Parathyroid adenoma (tissue), 2 donors: ENCODE measurements at regions not wholly inside any gene's neighbourhood (a gene's known extent, or its start where the extent isn't known, plus 50 kb on each side); places are given as distances from the start of the nearest gene placed in this dataset.

Source experiments
- H2AFZ ChIP-seq: fragments of 300-600 bp; sonication (generic); one replicate; pipeline ENCODE4 v1.7.0; 2017; ENCODE audit warnings: antibody characterized with exemption, mild to moderate bottlenecking
- H3K27ac ChIP-seq: fragments of 300-600 bp; sonication (generic); one replicate; pipeline ENCODE4 v1.7.0; 2017
- H3K27me3 ChIP-seq: fragments of 300-600 bp; sonication (generic); one replicate; pipeline ENCODE4 v1.7.0; 2017; ENCODE audit warnings: low read length; ENCODE audit not compliant: control insufficient read depth, insufficient read depth
- H3K36me3 ChIP-seq: fragments of 300-600 bp; sonication (generic); one replicate; pipeline ENCODE4 v1.7.0; 2017; ENCODE audit warnings: low read length; ENCODE audit not compliant: control insufficient read depth, insufficient read depth
- H3K4me1 ChIP-seq: fragments of 300-600 bp; sonication (generic); one replicate; pipeline ENCODE4 v1.7.0; 2017; ENCODE audit warnings: control low read depth
- H3K4me2 ChIP-seq: fragments of 300-600 bp; sonication (generic); one replicate; pipeline ENCODE4 v1.7.0; 2017; ENCODE audit warnings: low read length
- H3K4me3 ChIP-seq: fragments of 300-600 bp; sonication (generic); one replicate; pipeline ENCODE4 v1.7.0; 2017; ENCODE audit warnings: low read depth, low read length
- H3K79me2 ChIP-seq: fragments of 300-600 bp; sonication (generic); one replicate; pipeline ENCODE4 v1.7.0; 2017; ENCODE audit warnings: control low read depth
- H3K9ac ChIP-seq: fragments of 300-600 bp; sonication (generic); one replicate; pipeline ENCODE4 v1.7.0; 2017; ENCODE audit warnings: mild to moderate bottlenecking
- H3K9me3 ChIP-seq: fragments of 300-600 bp; sonication (generic); one replicate; pipeline ENCODE4 v1.7.0; 2017; ENCODE audit warnings: low read length; ENCODE audit not compliant: control insufficient read depth
- TF ChIP-seq, protein P1 (sequence below): fragments of 300-600 bp; sonication (generic); IDR thresholded peaks from one replicate; pipeline ENCODE4 v1.7.0; 2017; ENCODE audit warnings: antibody characterized with exemption, mild to moderate bottlenecking
- donor health status: primary hyperparathyroidism.

DNA sequence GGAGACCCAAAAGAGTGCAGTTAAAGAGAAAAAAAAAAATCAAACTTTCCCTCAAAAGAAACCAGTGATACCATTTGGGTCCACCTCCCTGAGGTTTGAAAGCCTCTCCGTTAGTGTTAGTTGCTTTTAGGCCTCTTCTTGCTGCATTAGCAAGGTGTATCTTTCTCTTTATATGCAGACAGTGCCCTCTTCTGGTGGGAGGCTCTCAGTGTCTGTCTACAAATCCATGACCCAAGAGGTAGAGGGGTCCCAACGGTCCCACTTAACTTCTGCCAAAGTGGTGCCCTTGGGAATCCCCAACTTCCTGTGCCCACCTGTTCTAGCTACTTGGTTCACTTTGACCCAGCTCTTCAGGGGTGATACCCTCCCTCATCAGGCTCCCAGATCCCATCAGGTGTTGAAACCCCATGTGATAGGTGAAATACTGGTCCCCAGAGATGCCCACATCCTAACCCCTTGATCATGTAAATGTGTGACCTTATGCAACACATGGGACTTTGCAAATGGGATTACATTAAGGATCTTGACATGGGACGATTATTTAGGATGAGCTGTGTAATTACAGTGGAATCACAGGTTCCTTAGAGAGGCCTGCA lies 63.7 kb upstream of the CD99 start:
- TF ChIP-seq, protein P1, sequence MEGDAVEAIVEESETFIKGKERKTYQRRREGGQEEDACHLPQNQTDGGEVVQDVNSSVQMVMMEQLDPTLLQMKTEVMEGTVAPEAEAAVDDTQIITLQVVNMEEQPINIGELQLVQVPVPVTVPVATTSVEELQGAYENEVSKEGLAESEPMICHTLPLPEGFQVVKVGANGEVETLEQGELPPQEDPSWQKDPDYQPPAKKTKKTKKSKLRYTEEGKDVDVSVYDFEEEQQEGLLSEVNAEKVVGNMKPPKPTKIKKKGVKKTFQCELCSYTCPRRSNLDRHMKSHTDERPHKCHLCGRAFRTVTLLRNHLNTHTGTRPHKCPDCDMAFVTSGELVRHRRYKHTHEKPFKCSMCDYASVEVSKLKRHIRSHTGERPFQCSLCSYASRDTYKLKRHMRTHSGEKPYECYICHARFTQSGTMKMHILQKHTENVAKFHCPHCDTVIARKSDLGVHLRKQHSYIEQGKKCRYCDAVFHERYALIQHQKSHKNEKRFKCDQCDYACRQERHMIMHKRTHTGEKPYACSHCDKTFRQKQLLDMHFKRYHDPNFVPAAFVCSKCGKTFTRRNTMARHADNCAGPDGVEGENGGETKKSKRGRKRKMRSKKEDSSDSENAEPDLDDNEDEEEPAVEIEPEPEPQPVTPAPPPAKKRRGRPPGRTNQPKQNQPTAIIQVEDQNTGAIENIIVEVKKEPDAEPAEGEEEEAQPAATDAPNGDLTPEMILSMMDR = peak; percentile 41
- Histone ChIP-seq H3K79me2 (no peaks in the 10 kb centered on the region), H3K4me1 (no peaks in the 10 kb centered on the region), H3K9me3 (no peaks in the 10 kb centered on the region), H2AFZ (no peak overlapping the region), H3K27me3 (no peaks in the 10 kb centered on the region), H3K27ac (no peak overlapping the region), H3K4me2 (no peak overlapping the region), H3K4me3 (no peak overlapping the region), H3K9ac (no peak overlapping the region), H3K36me3 (no peaks in the 10 kb centered on the region)

DNA sequence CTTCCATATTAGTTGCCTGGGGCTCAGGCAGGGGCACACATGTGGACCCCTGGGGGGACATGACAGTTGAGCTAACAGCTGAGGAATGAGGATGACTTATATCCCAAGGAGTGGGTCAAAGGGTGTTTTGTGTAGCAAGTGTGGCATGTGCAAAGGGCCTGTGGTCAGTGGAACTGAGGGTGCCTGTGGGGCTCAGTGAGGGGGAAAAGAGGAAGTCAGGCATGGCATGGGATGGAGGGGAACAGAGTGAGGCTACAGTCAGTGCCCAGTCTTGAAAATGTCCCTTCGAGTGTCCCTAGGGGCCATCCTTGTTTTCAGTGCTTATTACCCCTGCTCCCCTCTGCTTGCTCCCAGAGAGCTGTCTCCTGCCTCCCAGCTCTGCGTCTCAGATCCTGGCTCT lies 64.3 kb upstream of the CD99 start:
- Histone ChIP-seq H3K9ac (no peak overlapping the region), H3K4me3 (no peak overlapping the region), H3K4me2 (no peak overlapping the region), H3K27ac (no peak overlapping the region), H3K27me3 (no peaks in the 10 kb centered on the region), H3K79me2 (no peaks in the 10 kb centered on the region), H3K4me1 (no peaks in the 10 kb centered on the region), H2AFZ (no peak overlapping the region), H3K36me3 (no peaks in the 10 kb centered on the region), H3K9me3 (no peaks in the 10 kb centered on the region)
- TF ChIP-seq, protein P1 = no peak

DNA sequence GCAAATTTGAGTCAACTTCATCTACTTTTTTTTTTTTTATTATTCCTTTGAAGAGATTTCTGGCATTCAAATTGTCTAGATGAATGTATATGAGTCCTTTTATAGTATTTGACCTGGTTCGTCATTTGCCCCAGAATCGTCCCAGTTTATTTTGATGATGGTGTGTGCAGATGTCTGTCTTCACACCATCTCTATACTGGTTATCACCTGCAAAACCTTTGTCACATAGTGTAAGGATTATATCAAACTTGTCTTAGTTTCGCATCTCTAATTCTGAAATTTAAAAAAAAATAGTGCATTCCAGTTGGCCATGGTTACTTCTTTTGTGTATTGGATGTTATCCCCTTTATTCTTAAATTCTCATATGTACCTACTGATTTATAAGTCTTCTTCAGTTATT lies 70.5 kb upstream of the CD99 start:
- TF ChIP-seq, protein P1 = no peak
- no peaks in the 10 kb centered on the region for H3K4me1 ChIP-seq
- H3K9me3 ChIP-seq = no peaks in the 10 kb centered on the region
- H3K9ac ChIP-seq = no peak overlapping the region
- H3K36me3 ChIP-seq = no peaks in the 10 kb centered on the region
- no peak overlapping the region for H3K4me2 ChIP-seq
- no peaks in the 10 kb centered on the region for H3K27me3 ChIP-seq
- no peak overlapping the region for H3K4me3 ChIP-seq
- H2AFZ ChIP-seq = no peak overlapping the region
- no peaks in the 10 kb centered on the region for H3K79me2 ChIP-seq
- no peak overlapping the region for H3K27ac ChIP-seq

DNA sequence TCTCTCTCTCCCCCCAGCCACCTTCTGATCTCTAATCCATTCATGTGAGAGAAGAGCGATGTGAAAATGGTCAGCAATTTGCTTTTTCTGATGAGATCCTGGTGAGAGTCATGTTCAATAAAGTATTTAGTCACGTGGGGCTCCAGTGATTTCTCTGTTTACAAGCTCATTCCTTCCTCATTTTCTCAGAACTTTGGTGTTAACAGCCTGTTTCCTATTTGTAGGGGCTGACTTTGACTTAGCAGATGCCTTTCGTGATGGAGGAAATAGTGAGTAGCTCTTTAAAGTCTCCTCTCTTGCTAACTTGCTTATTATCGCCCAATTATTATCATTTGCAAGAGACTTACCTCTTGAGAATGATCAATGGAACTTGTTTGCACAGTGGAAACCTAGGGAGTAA lies 72.6 kb upstream of the CD99 start:
- TF ChIP-seq, protein P1 = no peak
- no peaks in the 10 kb centered on the region for H3K27me3 ChIP-seq
- no peak overlapping the region for H3K4me3 ChIP-seq

DNA sequence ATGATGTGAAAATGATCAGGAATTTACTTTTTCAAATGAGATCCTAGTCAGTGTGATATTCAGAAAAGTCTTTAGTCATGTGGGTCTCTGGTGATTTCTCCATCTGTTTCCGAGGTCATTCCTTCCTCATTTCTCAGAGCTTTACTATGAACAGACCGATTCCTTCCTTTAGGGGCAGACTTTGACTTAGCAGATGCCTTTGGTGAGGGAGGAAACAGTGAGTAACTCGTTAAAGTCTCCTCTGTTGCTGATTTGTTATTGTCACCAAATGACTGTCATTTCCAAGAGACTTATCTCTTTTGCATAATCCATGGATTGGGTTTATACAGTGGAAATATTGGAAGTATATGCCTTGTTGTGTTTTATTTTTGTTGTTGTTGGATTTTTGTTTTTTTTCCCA lies 76.2 kb upstream of the CD99 start:
- H3K4me3 ChIP-seq = no peak overlapping the region
- no peaks in the 10 kb centered on the region for H3K79me2 ChIP-seq
- H3K9me3 ChIP-seq = no peaks in the 10 kb centered on the region
- no peak overlapping the region for H3K9ac ChIP-seq
- no peak overlapping the region for H2AFZ ChIP-seq
- no peaks in the 10 kb centered on the region for H3K36me3 ChIP-seq
- H3K4me2 ChIP-seq = no peak overlapping the region
- H3K4me1 ChIP-seq = no peaks in the 10 kb centered on the region
- H3K27me3 ChIP-seq = no peaks in the 10 kb centered on the region
- H3K27ac ChIP-seq = no peak overlapping the region
- TF ChIP-seq, protein P1 = no peak

More for the DNA sequence above, 72.6 kb upstream of the CD99 start:
- Histone ChIP-seq H3K36me3 (no peaks in the 10 kb centered on the region), H2AFZ (no peak overlapping the region), H3K9me3 (no peaks in the 10 kb centered on the region), H3K27ac (no peak overlapping the region), H3K79me2 (no peaks in the 10 kb centered on the region), H3K9ac (no peak overlapping the region), H3K4me1 (no peaks in the 10 kb centered on the region), H3K4me2 (no peak overlapping the region)
